Neural cell (in vitro differentiated cells): ENCODE measurements at regions not wholly inside any gene's neighbourhood (a gene's known extent, or its start where the extent isn't known, plus 50 kb on each side); places are given as distances from the start of the nearest gene placed in this dataset.

Experiments used
- EP300 ChIP-seq: fragments of 450-650 bp; conservative IDR thresholded peaks from 2 replicates; pipeline ENCODE4 v1.6.1; 2014; ENCODE audit warnings: antibody characterized with exemption, mild to moderate bottlenecking, moderate library complexity; ENCODE audit not compliant: poor library complexity, severe bottlenecking
- EZH2 ChIP-seq: fragments of 200-600, 300-800 bp; shearing (Covaris generic), sonication (generic); IDR thresholded peaks from 2 replicates; pipeline ENCODE4 v1.6.1; 2014; ENCODE audit warnings: antibody characterized with exemption, low read length, borderline replicate concordance, mild to moderate bottlenecking; ENCODE audit not compliant: insufficient read depth, poor library complexity, severe bottlenecking

- TF ChIP-seq EZH2 (no peak), EP300 (no peak)
Measured at GRCh38 chr16:6687593-6687992, 645.1 kb upstream of the RBFOX1 start.
